Gastrocnemius medialis (tissue), 4 donors: ENCODE measurements at regions not wholly inside any gene's neighbourhood (a gene's known extent, or its start where the extent isn't known, plus 50 kb on each side); places are given as distances from the start of the nearest gene placed in this dataset.

ENCODE experiments used
- POLR2A ChIP-seq, 2 donors: fragments of 450-650 bp; IDR thresholded peaks; one replicate each; pipeline ENCODE4 v1.6.1; 2017; ENCODE audit warnings: antibody characterized with exemption in 2 of 2, mild to moderate bottlenecking in 2 of 2, moderate library complexity in 2 of 2
- TF ChIP-seq, protein P1 (sequence below), 5 experiments: fragments of 450-650 bp in 3 of 5; fragments of 200-600 bp in 2 of 5; sonication (generic) in 2 of 5; IDR thresholded peaks in 4 of 5; conservative IDR thresholded peaks in 1 of 5; 1 replicate in 4 of 5; 2 replicates in 1 of 5; pipeline ENCODE4 v1.5.1; 2016 to 2019; ENCODE audit warnings: antibody characterized with exemption in 5 of 5, mild to moderate bottlenecking in 3 of 5, moderate library complexity in 3 of 5

DNA sequence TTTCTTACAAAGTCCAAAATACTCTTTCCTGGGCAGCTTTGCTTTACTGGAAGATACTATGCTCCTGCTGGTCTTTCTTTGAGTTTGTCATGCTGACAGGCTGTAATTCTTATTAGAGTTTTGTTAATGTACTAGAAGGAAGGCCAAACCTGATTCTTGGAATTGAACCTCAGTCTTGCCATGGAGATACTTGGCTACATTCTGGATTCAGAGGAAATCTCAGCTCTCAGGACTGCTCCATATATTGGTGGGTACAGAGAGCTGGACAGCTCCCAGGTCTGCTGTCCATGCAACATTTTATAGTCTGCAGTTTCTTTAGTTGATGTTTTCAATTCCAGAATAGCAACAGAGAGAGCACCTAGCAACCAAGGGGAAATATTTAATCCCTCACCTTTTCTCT is 363.1 kb upstream of the STXBP6 start:
- TF ChIP-seq POLR2A (IDR thresholded peaks at IDR 0.05) = no peak
- TF ChIP-seq, protein P1, sequence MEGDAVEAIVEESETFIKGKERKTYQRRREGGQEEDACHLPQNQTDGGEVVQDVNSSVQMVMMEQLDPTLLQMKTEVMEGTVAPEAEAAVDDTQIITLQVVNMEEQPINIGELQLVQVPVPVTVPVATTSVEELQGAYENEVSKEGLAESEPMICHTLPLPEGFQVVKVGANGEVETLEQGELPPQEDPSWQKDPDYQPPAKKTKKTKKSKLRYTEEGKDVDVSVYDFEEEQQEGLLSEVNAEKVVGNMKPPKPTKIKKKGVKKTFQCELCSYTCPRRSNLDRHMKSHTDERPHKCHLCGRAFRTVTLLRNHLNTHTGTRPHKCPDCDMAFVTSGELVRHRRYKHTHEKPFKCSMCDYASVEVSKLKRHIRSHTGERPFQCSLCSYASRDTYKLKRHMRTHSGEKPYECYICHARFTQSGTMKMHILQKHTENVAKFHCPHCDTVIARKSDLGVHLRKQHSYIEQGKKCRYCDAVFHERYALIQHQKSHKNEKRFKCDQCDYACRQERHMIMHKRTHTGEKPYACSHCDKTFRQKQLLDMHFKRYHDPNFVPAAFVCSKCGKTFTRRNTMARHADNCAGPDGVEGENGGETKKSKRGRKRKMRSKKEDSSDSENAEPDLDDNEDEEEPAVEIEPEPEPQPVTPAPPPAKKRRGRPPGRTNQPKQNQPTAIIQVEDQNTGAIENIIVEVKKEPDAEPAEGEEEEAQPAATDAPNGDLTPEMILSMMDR (IDR thresholded peaks at IDR 0.05 in 4 of 5, conservative IDR thresholded peaks at IDR 0.05 in 1 of 5) = no peak
